Umbilical cord (tissue), 1 donor: ENCODE measurements at regions not wholly inside any gene's neighbourhood (a gene's known extent, or its start where the extent isn't known, plus 50 kb on each side); places are given as distances from the start of the nearest gene placed in this dataset.

Experiments used
- DNase-seq: peaks from one replicate; pipeline ENCODE4 v3.0.0-alpha.2; 2015; ENCODE audit warnings: low spot score

DNA sequence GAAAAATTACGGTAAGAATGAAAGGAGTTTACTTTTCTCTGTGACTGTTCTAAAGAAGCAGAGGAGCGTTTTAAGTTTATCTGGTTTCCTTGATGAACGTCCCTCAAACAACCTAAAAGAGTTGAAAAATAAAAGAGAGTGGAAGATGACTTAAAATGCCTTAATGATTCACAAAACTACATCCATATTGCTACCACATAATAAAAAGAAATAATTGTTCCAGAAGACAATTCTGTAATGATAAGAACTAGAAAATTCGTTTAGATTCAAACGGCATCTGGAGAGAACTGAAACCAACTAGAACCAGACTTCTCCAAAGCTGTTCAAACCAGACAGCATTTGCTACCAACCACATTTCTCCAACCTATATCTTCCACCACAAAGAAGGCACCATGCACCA is 68.1 kb downstream of the TEKT4 start:
- DNase-seq = no peak

DNA sequence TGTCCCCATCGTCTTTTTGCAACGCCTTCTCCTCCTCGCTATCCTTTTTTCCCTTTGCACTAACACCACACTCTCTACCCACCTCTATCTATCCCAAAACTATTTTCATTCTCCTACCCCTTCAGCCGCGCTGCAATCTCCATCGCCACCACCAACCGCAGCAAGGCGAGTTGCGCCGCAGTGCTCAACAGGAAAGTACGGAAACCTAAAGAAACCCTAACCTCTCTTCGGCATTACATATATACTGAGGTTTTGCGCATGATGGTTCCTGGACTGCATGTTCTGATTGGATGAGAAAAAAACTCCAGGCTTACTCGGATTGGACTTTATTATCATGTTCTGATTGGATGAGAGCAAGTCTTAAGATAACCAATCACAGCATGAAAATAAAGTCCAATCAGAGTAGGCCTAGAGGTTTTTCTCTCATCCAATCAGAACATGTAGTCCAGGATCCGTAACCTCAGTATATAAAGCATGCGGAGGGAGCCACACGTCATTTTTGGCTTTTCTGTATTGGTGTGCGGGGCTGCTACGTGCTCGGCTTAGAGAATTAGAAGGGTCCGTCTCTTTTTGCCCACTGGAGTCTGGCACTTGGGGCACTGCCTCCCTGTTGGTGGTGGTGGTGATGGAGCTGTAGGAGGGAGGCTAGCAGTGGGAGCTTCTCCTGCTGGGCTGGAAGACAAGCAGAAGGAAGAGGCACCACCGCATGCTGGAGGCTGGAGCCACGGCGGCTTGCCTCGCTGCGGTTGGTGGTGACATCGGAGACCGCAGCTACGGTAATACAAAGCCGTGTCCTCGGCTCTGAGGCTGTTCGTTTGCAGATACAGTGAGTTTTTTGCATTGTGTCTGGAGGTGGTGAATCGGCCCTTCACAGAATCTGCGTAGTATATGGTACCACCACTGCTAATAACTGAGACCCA is 76.1 kb downstream of the TEKT4 start:
- DNase-seq = no peak

DNA sequence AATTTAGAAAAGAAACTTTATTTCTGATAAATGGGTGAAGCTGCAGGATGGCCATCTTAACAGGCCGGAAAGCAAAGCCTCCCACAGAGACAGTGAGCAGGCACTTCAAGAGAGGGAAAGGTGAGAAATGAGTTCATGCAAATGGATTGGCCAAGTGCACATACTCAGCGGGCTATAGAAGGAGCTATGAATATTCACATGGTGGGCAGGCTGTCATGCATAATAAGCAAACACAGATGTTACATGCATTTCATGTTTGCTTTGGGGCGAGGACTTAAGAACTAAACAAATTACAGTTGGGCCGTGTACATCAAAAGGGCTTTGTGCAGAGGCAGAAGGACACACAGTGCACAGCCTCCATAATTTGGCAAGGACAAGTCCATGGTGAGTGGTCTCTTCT is 69.8 kb upstream of the MAL start:
- no peak for DNase-seq

GRCh38 chr2:94956797-94957391 is 68.6 kb upstream of the MAL start:
- peak; percentile 20 for DNase-seq

GRCh38 chr2:94958245-94958644 is 67.3 kb upstream of the MAL start:
- DNase-seq = no peak

- no peak for DNase-seq
These were observed 65.2 kb upstream of the MAL start for GRCh38 chr2:94960266-94960665.

GRCh38 chr2:94960751-94961150 is 64.8 kb upstream of the MAL start:
- DNase-seq = no peak

DNA sequence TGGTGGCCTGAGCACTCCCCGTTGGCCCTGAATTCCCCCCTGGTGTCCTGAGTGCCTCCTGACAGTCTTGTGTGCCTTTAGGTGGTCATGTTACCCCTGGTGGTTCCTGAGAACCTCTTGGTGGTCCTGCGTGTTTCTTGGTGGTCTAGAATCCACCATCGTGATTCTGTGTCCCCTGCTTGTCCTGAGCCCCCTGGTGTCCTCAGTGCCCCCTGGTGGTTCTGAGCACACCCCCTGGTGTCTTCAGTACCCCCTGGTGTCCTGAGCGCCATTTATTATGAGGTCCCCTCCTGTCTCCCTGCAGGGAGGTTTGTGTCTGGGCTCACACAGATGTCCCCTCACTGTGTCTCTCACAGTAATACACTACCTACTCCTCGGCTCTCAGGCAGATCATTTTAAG is 61.3 kb upstream of the MAL start:
- DNase-seq = no peak

GRCh38 chr2:94966689-94967088 is 58.8 kb upstream of the MAL start:
- no peak for DNase-seq

GRCh38 chr2:94970353-94970752 is 55.2 kb upstream of the MAL start:
- DNase-seq = no peak
